Lower lobe of right lung (tissue), 2 donors: ENCODE measurements at regions not wholly inside any gene's neighbourhood (a gene's known extent, or its start where the extent isn't known, plus 50 kb on each side); places are given as distances from the start of the nearest gene placed in this dataset.

ENCODE experiments used
- ATAC-seq, 2 donors: fragments of 200-7000 bp; cut with Tn5 transposase; one replicate each; pipeline ENCODE4 v1.9.1; 2020 to 2022; ENCODE audit warnings: mild to moderate bottlenecking in 2 of 2, moderate library complexity in 2 of 2
- DNase-seq: peaks from one replicate; pipeline ENCODE4 v3.0.0-alpha.2; 2020
- H3K27ac ChIP-seq: fragments of 200-600 bp; one replicate; pipeline ENCODE4 v1.8.0; 2022
- H3K27me3 ChIP-seq: fragments of 200-600 bp; one replicate; pipeline ENCODE4 v1.8.0; 2022; ENCODE audit warnings: low read depth
- H3K36me3 ChIP-seq: fragments of 200-600 bp; one replicate; pipeline ENCODE4 v1.8.0; 2022; ENCODE audit warnings: mild to moderate bottlenecking
- H3K4me1 ChIP-seq: fragments of 200-600 bp; one replicate; pipeline ENCODE4 v1.8.0; 2022
- H3K4me3 ChIP-seq: fragments of 200-600 bp; one replicate; pipeline ENCODE4 v1.8.0; 2022; ENCODE audit warnings: mild to moderate bottlenecking
- H3K9me3 ChIP-seq: fragments of 200-600 bp; one replicate; pipeline ENCODE4 v1.8.0; 2022
- intact Hi-C: fragments of 100-400 bp; cut with DNase I; formaldehyde crosslinking; loops from one replicate; pipeline ENCODE4 v1.11.0; 2022
- TF ChIP-seq, protein P1 (sequence below): fragments of 200-600 bp; IDR thresholded peaks from one replicate; pipeline ENCODE4 v1.8.0; 2022; ENCODE audit warnings: antibody characterized with exemption, mild to moderate bottlenecking
- donor health status: DM: no; HTN: yes; CAD: no; lungs with severe emphysema.

DNA sequence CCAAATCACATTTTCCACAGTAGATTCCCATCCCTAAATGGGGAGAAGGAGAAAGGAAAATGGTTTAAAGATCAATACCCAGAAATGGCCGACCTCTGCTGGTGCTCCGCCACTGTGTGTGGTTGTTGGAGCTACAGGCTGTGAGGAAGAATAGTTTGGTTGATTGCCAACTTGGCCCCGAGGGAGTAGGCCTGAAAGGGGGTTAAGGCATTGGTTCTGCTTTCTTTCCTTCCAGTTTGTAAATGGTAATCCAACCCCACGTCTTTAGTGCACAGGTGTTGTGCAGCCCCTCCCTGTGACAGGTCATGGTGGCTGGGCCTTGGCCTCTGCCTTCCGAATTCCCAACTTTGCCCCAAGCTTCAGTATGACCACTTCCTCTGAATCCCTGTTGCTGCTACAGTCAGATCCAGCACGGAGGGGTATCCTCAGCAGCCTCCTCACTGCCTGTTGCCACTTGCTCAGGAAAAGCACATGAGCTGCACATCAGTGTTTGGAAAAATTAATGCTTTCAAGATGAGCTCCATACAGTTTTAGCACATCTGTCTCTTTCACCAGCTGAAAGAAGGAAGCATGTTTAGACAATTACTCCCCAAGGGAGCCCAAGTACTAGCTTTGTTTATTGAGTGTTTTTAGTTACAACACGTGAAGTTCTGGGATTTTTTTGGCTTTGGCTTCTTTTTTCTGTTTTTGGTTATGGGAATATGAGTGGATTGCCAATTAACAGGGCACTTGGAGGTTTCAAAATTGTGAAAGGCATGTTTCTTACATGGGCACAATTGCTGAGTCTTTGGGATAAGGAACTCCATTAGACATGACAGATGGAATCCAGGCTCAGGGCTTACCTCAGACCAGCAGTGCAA lies 92.3 kb upstream of the ROPN1 start:
- intact Hi-C loops: no loop called here
- TF ChIP-seq, protein P1, sequence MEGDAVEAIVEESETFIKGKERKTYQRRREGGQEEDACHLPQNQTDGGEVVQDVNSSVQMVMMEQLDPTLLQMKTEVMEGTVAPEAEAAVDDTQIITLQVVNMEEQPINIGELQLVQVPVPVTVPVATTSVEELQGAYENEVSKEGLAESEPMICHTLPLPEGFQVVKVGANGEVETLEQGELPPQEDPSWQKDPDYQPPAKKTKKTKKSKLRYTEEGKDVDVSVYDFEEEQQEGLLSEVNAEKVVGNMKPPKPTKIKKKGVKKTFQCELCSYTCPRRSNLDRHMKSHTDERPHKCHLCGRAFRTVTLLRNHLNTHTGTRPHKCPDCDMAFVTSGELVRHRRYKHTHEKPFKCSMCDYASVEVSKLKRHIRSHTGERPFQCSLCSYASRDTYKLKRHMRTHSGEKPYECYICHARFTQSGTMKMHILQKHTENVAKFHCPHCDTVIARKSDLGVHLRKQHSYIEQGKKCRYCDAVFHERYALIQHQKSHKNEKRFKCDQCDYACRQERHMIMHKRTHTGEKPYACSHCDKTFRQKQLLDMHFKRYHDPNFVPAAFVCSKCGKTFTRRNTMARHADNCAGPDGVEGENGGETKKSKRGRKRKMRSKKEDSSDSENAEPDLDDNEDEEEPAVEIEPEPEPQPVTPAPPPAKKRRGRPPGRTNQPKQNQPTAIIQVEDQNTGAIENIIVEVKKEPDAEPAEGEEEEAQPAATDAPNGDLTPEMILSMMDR: no peak
- ATAC-seq: no peak
- H3K4me3 ChIP-seq: no peak overlapping the region
- DNase-seq: no peak
- no peaks in the 10 kb centered on the region for H3K36me3 ChIP-seq
- no peaks in the 10 kb centered on the region for H3K4me1 ChIP-seq
- H3K9me3 ChIP-seq: no peaks in the 10 kb centered on the region
- no peaks in the 10 kb centered on the region for H3K27me3 ChIP-seq
- no peak overlapping the region for H3K27ac ChIP-seq

DNA sequence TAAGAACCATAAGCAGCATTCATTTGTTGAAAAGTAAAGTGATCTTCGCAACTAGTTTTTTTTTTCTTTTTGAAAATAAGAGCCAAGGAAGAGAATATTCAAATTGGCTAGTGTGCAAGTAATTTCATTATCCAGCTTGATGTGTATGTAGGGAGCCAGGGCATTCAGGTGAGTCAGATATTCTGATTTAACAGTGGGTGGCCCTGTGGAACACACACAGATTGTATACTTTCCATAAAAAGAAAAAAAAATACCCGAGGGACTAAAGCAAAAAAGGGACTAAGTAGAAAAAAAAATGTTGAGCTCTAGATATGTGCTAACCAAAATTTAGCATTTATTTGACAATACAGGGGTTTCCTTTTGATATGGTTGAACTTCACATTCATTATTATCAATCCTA lies 96.9 kb upstream of the ROPN1 start:
- H3K27ac ChIP-seq: no peak overlapping the region
- TF ChIP-seq, protein P1: no peak
- intact Hi-C loops: no loop called here
- ATAC-seq (no peak), DNase-seq (no peak)
- no peaks in the 10 kb centered on the region for H3K36me3 ChIP-seq
- H3K4me3 ChIP-seq: no peak overlapping the region
- H3K27me3 ChIP-seq: no peaks in the 10 kb centered on the region
- no peaks in the 10 kb centered on the region for H3K4me1 ChIP-seq
- no peaks in the 10 kb centered on the region for H3K9me3 ChIP-seq

DNA sequence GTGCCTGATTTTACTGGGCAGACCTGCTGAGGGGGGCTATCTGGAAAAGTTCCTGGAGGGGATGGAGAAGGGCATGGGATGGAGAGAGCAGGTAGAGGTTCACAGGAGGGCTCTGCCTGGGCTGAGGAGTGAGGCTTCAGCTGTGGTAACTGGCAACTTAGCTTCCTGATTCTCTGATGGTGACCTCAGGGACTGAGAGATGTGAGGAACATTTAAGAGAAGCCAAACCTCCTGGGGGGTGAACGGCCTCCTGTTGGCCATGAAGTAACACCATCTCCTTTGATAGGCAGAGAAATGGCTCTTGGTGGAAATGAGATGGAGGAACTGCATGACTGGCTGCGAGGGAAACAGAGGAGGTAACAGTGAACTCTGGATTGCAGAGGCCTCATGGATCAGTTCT lies 97.3 kb upstream of the ROPN1 start:
- ATAC-seq (no peak), DNase-seq (no peak)
- intact Hi-C loops: no loop called here
- H3K27ac ChIP-seq: no peak overlapping the region
- TF ChIP-seq, protein P1: no peak
- no peaks in the 10 kb centered on the region for H3K9me3 ChIP-seq
- no peaks in the 10 kb centered on the region for H3K36me3 ChIP-seq
- no peaks in the 10 kb centered on the region for H3K4me1 ChIP-seq
- H3K27me3 ChIP-seq: no peaks in the 10 kb centered on the region
- no peak overlapping the region for H3K4me3 ChIP-seq

DNA sequence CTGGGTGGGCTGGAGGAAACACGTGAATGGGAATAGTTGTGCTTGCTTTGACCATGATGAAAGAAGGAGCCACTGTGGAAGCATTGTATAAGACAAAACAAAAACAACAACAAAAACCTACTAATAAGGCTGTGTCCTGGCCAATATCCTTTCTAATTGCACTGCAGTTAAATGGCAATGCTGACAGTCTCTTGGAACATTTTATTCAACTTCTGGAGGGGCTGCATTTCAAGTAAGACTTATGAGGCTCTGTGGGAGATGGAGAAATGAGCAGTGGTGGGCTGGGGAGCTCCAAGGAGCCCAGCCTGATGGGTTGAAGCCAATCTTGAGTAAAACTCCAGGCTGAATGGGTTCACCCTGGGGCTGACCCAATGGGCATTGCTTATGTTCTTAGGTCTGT lies 99.8 kb upstream of the ROPN1 start:
- TF ChIP-seq, protein P1: no peak
- Histone ChIP-seq H3K36me3 (no peaks in the 10 kb centered on the region), H3K4me1 (no peaks in the 10 kb centered on the region), H3K4me3 (no peak overlapping the region), H3K27ac (no peak overlapping the region), H3K9me3 (no peaks in the 10 kb centered on the region), H3K27me3 (no peaks in the 10 kb centered on the region)
- ATAC-seq (no peak), DNase-seq (no peak)
- intact Hi-C loops: no loop called here

DNA sequence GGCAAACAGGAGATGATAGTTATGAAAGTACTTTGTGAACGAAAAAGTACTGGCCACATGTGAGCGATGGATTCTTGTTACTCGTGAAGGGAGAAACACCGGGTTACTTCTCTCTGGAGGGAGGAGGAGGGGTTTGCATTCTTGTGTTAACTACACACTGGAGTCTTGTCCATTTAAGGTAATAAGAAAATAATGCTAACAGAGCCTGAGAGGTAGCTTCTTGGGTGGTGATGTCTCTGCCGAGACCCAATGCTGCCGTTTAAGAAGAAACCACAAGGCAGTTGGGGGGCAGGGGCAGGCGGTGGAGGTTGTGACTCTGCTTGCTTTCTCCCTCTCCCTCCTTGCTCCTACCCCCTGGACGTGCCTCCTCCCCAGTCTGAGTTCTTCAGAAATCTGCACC lies 100.9 kb upstream of the ROPN1 start:
- intact Hi-C loops: no loop called here
- Histone ChIP-seq H3K4me1 (no peaks in the 10 kb centered on the region), H3K27ac (no peak overlapping the region), H3K27me3 (no peaks in the 10 kb centered on the region), H3K36me3 (no peaks in the 10 kb centered on the region), H3K9me3 (no peaks in the 10 kb centered on the region), H3K4me3 (no peak overlapping the region)
- no peak for DNase-seq
- ATAC-seq: no peak
- TF ChIP-seq, protein P1: no peak
